PC-9 (cell line): ENCODE measurements at regions not wholly inside any gene's neighbourhood (a gene's known extent, or its start where the extent isn't known, plus 50 kb on each side); places are given as distances from the start of the nearest gene placed in this dataset.

Experiments
- CTCF ChIP-seq: fragments of 200-600 bp; sonication (generic); conservative IDR thresholded peaks from 2 replicates; pipeline ENCODE4 v1.6.1; 2017; ENCODE audit warnings: mixed run types, antibody characterized with exemption, mild to moderate bottlenecking, moderate library complexity
- EZH2 ChIP-seq: fragments of 200-600 bp; sonication (generic); IDR thresholded peaks from 2 replicates; pipeline ENCODE4 v1.8.0; 2017; ENCODE audit warnings: antibody characterized with exemption, low read depth

GRCh38 chr5:148880197-148880596 is 53.8 kb downstream of the ADRB2 start:
- TF ChIP-seq CTCF (no peak), EZH2 (no peak)
